Trophoblast cell (in vitro differentiated cells and primary cell): ENCODE measurements at regions not wholly inside any gene's neighbourhood (a gene's known extent, or its start where the extent isn't known, plus 50 kb on each side); places are given as distances from the start of the nearest gene placed in this dataset.

Experiments
- DNase-seq, 2 donors: peaks; one replicate each; pipeline ENCODE4 v3.0.0-alpha.2; 2016
- H2AFZ ChIP-seq: 2 replicates; pipeline ENCODE4 v1.6.1; 2013; ENCODE audit warnings: low read length, moderate library complexity, mild to moderate bottlenecking; ENCODE audit not compliant: insufficient read depth, poor library complexity
- H2AK5ac ChIP-seq: 2 replicates; pipeline ENCODE4 v1.6.1; 2013; ENCODE audit warnings: mild to moderate bottlenecking, low read length
- H2BK120ac ChIP-seq: 2 replicates; pipeline ENCODE4 v1.6.1; 2013; ENCODE audit warnings: low read length, mild to moderate bottlenecking, moderate library complexity; ENCODE audit not compliant: insufficient read depth, poor library complexity
- H2BK12ac ChIP-seq: 2 replicates; pipeline ENCODE4 v1.6.1; 2013; ENCODE audit warnings: mild to moderate bottlenecking, low read length, moderate library complexity
- H2BK5ac ChIP-seq: 2 replicates; pipeline ENCODE4 v1.6.1; 2013; ENCODE audit warnings: low read length, low read depth, moderate library complexity, mild to moderate bottlenecking; ENCODE audit not compliant: poor library complexity
- H3K14ac ChIP-seq: 2 replicates; pipeline ENCODE4 v1.6.1; 2013; ENCODE audit warnings: mild to moderate bottlenecking, low read length
- H3K18ac ChIP-seq: 2 replicates; pipeline ENCODE4 v1.6.1; 2013; ENCODE audit warnings: mild to moderate bottlenecking, low read length
- H3K23ac ChIP-seq: 2 replicates; pipeline ENCODE4 v1.6.1; 2013; ENCODE audit warnings: low read length
- H3K27ac ChIP-seq: 2 replicates; pipeline ENCODE4 v1.5.1; 2013; ENCODE audit warnings: low read depth, mild to moderate bottlenecking, inconsistent platforms, low read length, moderate library complexity
- H3K27me3 ChIP-seq: 2 replicates; pipeline ENCODE4 v1.6.1; 2013; ENCODE audit warnings: inconsistent platforms, mild to moderate bottlenecking, low read length, moderate library complexity; ENCODE audit not compliant: insufficient read depth
- H3K36me3 ChIP-seq, 2 experiments: 1 replicate in 1 of 2; 2 replicates in 1 of 2; pipeline ENCODE4 v1.6.1; 2013; ENCODE audit warnings: low read length in 2 of 2, mild to moderate bottlenecking in 2 of 2, moderate library complexity in 1 of 2; ENCODE audit not compliant: insufficient read depth in 2 of 2, control insufficient read depth in 1 of 2
- H3K4ac ChIP-seq: 2 replicates; pipeline ENCODE4 v1.6.1; 2013; ENCODE audit warnings: low read depth, mild to moderate bottlenecking, low read length, moderate library complexity
- H3K4me1 ChIP-seq, 2 experiments: 1 replicate in 1 of 2; 2 replicates in 1 of 2; pipeline ENCODE4 v1.6.1; 2013; ENCODE audit warnings: low read length in 2 of 2, mild to moderate bottlenecking in 2 of 2, moderate library complexity in 1 of 2; ENCODE audit not compliant: insufficient read depth in 2 of 2, control insufficient read depth in 1 of 2
- H3K4me2 ChIP-seq: 2 replicates; pipeline ENCODE4 v1.6.1; 2013; ENCODE audit warnings: inconsistent platforms, mild to moderate bottlenecking, low read length, moderate library complexity
- H3K4me3 ChIP-seq: 2 replicates; pipeline ENCODE4 v1.5.1; 2013; ENCODE audit warnings: mild to moderate bottlenecking, low read depth, low read length, inconsistent platforms
- H3K79me1 ChIP-seq: one replicate; pipeline ENCODE4 v1.6.1; 2013; ENCODE audit warnings: low read length
- H3K79me2 ChIP-seq: 2 replicates; pipeline ENCODE4 v1.6.1; 2013; ENCODE audit warnings: low read length, mild to moderate bottlenecking; ENCODE audit not compliant: control insufficient read depth, insufficient read depth, poor library complexity
- H3K9ac ChIP-seq: 2 replicates; pipeline ENCODE4 v1.6.1; 2013; ENCODE audit warnings: mild to moderate bottlenecking, low read length
- H3K9me3 ChIP-seq: 2 replicates; pipeline ENCODE4 v1.6.1; 2013; ENCODE audit warnings: low read depth, mild to moderate bottlenecking, control low read depth, inconsistent platforms, low read length; ENCODE audit not compliant: insufficient read depth
- H4K12ac ChIP-seq: 2 replicates; pipeline ENCODE4 v1.6.1; 2013; ENCODE audit warnings: low read depth, mild to moderate bottlenecking, low read length, moderate library complexity
- H4K8ac ChIP-seq: 2 replicates; pipeline ENCODE4 v1.6.1; 2013; ENCODE audit warnings: low read depth, mild to moderate bottlenecking, low read length, moderate library complexity
- H4K91ac ChIP-seq: one replicate; pipeline ENCODE4 v1.6.1; 2013; ENCODE audit warnings: low read depth, mild to moderate bottlenecking, low read length, moderate library complexity
- WGBS: extraction: QIAGEN DNeasy Blood & Tissue Kit; methylation state at CpG from one replicate; pipeline ENCODE4 v1.1.7; 2013; ENCODE audit warnings: missing lambda C conversion rate; ENCODE audit not compliant: insufficient read length, insufficient coverage; ENCODE audit errors: extremely low coverage; 5-methylcytosine and 5-hydroxymethylcytosine counted together

DNA sequence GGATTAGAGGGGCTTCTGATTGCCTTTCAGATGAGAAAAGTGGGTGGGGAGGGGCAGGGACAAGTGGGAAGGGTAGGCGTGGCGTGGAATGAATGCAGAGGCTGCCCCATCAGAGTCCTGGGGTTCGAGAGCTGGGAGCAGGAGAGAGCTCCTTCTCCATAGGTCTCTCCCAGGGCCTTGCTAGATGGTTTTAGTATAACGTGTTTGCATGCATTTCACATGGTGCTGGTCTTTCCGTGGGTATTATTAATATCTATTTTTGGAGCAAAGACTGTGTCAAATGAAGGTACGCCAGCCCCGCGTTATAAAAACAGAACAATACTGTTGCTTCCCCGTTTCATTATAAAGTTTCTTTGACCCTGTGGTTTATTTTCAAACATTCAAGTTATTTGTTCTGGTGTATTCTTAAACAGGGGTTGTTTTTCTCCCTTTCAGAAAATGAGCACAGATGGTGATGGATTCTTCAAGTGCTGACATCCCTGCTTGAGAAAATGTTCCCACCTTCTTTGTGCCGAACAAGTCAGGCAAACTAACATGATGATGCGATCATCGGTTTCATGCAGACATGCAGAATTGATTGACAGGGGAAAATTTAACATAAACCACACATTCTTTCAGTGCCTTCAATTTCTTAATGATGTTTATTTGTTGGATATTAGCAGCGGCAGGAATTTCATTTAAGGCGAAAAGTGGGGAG lies 62.1 kb upstream of the ZNF536 start:
- no peaks in the 10 kb centered on the region for H3K79me1 ChIP-seq
- H3K27ac ChIP-seq = no peak overlapping the region
- no peak overlapping the region for H2BK5ac ChIP-seq
- no peak overlapping the region for H3K9ac ChIP-seq
- H3K23ac ChIP-seq = no peak overlapping the region
- no peaks in the 10 kb centered on the region for H3K36me3 ChIP-seq
- no peak overlapping the region for H4K91ac ChIP-seq
- H4K8ac ChIP-seq = no peak overlapping the region
- peaks cover 2% of the 10 kb centered on the region for H3K9me3 ChIP-seq
- no peaks in the 10 kb centered on the region for H3K79me2 ChIP-seq
- H2AFZ ChIP-seq = no peak overlapping the region
- no peak overlapping the region for H3K4ac ChIP-seq
- H4K12ac ChIP-seq = no peak overlapping the region
- no peak overlapping the region for H2AK5ac ChIP-seq
- no peak overlapping the region for H2BK120ac ChIP-seq
- H3K27me3 ChIP-seq = no peaks in the 10 kb centered on the region
- no peak overlapping the region for H3K4me2 ChIP-seq
- no peak overlapping the region for H2BK12ac ChIP-seq
- no peaks in the 10 kb centered on the region for H3K4me1 ChIP-seq
- DNase-seq = no peak
- WGBS = no CpG with 5 or more reads among the region's 14 CpGs
- no peak overlapping the region for H3K18ac ChIP-seq
- no peak overlapping the region for H3K4me3 ChIP-seq
- H3K14ac ChIP-seq = no peak overlapping the region

DNA sequence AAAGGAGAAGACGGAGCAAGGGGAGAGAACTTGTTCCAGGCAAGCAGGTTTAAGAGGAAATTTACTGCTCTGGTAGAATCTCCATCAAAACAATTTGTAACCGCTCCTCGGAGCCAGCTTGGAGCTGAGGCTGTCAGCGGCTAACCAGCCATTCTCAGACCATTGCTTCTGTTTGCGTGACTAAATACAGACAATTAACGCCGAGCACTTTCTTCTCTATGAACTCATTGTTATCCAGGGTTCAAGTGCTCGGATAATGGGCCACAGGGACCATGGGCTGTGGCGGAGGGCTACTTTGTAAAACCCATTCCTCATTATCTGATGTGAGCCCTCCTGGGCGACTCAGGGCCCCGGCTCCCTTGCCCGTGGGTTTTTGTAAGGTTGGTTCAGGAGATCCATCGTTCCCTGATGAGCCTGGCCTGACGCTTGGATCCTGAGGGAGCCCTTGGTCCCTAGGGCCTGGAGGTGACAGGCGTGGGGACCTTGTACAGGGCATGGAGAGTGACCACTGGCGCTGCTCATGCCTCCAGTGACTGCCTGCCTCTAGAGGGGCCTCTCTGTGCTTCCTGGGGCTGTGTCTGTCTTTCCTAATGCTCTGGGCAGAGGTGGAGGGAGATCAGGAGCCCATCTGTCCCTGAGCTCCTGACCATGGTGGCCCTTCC lies 61.5 kb upstream of the ZNF536 start:
- Histone ChIP-seq H3K79me1 (no peaks in the 10 kb centered on the region), H2BK120ac (no peak overlapping the region), H2AFZ (no peak overlapping the region), H4K8ac (no peak overlapping the region), H3K4me1 (no peaks in the 10 kb centered on the region), H3K36me3 (no peaks in the 10 kb centered on the region), H3K9ac (no peak overlapping the region), H3K4me2 (no peak overlapping the region), H3K27ac (no peak overlapping the region), H3K9me3 (peaks cover 2% of the 10 kb centered on the region), H2AK5ac (no peak overlapping the region), H3K4me3 (no peak overlapping the region), H2BK12ac (no peak overlapping the region), H3K18ac (no peak overlapping the region), H4K91ac (no peak overlapping the region), H3K4ac (no peak overlapping the region), H2BK5ac (no peak overlapping the region), H3K14ac (no peak overlapping the region), H3K27me3 (no peaks in the 10 kb centered on the region), H3K23ac (no peak overlapping the region), H4K12ac (no peak overlapping the region), H3K79me2 (no peaks in the 10 kb centered on the region)
- no CpG with 5 or more reads among the region's 16 CpGs for WGBS
- DNase-seq = no peak

DNA sequence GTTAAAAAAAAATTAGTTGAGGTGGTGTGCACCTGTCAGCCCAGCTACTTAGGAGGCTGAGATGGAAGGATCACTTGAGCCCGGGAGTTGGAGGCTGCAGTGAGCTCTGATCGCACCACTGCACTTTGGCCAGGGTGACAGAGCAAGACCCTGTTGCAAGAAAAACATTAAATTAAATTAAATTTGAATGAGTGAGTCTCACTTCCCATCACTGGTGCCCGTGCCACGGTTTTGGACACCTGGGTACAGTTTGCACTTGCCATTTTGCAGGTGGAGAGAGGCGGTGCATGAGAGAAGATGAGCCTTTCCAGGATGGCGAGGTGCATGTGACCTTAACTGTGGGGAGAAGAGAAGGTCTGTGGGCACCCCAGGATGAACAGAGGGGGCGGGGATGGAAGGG lies 60.3 kb upstream of the ZNF536 start:
- Histone ChIP-seq H3K9me3 (peaks cover 2% of the 10 kb centered on the region), H4K12ac (no peak overlapping the region), H3K27me3 (no peaks in the 10 kb centered on the region), H3K27ac (no peak overlapping the region), H3K4ac (no peak overlapping the region), H3K79me2 (no peaks in the 10 kb centered on the region), H3K4me1 (no peaks in the 10 kb centered on the region), H3K4me2 (no peak overlapping the region), H3K36me3 (no peaks in the 10 kb centered on the region), H4K8ac (no peak overlapping the region), H2BK120ac (no peak overlapping the region), H3K18ac (no peak overlapping the region), H2AK5ac (no peak overlapping the region), H2AFZ (no peak overlapping the region), H3K23ac (no peak overlapping the region), H2BK12ac (no peak overlapping the region), H3K14ac (no peak overlapping the region), H3K79me1 (no peaks in the 10 kb centered on the region), H4K91ac (no peak overlapping the region), H3K9ac (no peak overlapping the region), H3K4me3 (no peak overlapping the region), H2BK5ac (no peak overlapping the region)
- DNase-seq = no peak
- no CpG with 5 or more reads among the region's 7 CpGs for WGBS

DNA sequence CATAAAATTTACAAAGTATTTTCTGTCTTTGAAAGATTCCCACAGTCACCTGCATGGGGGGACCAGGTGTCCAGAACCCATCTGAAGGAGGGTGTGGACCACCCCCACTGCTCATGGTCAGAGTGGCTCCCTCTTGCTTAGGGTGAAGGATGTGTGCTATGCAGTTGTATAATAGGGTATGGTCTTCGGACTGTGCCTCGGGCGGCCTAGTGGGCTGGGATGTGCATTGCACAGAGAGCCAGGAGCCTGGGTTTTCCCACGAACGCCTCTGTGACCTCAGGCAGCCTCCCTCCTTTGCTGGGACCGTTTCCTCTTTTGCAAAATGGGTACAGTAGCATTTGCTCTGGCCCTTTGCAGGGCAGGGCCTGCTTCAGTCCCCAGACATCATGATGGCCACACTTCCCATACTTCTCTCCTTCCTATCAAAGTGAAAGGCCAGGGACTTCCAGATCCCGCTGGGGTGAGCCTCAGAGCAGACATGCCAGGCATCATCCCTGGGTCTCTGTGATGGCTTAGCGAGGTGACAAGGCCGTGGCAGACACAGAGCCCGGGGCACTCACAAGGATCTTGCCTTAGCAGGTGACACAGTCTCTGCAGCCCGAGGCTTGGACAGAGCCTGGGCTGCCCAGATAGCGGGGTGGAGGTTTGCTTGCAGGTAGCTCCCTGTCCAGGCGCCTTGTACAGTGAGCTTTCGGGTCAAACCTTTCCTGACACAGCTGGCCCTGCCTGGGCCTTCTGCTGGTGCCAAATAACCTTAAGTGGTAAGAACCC lies 59.4 kb upstream of the ZNF536 start:
- no CpG with 5 or more reads among the region's 14 CpGs for WGBS

More for the DNA sequence above, 59.4 kb upstream of the ZNF536 start:
- H2AK5ac ChIP-seq = no peak overlapping the region
- H2BK12ac ChIP-seq = no peak overlapping the region
- H3K79me1 ChIP-seq = no peaks in the 10 kb centered on the region
- no peak for DNase-seq
- H3K27me3 ChIP-seq = no peaks in the 10 kb centered on the region
- no peak overlapping the region for H3K4me3 ChIP-seq
- H2BK5ac ChIP-seq = no peak overlapping the region
- H4K12ac ChIP-seq = no peak overlapping the region
- H3K4me1 ChIP-seq = no peaks in the 10 kb centered on the region
- no peak overlapping the region for H3K23ac ChIP-seq
- no peaks in the 10 kb centered on the region for H3K36me3 ChIP-seq
- no peak overlapping the region for H3K4me2 ChIP-seq
- no peak overlapping the region for H4K91ac ChIP-seq
- H3K27ac ChIP-seq = no peak overlapping the region
- no peak overlapping the region for H3K9ac ChIP-seq
- H2AFZ ChIP-seq = no peak overlapping the region
- no peak overlapping the region for H3K4ac ChIP-seq
- peaks cover 2% of the 10 kb centered on the region for H3K9me3 ChIP-seq
- no peak overlapping the region for H3K14ac ChIP-seq
- no peak overlapping the region for H4K8ac ChIP-seq
- no peak overlapping the region for H3K18ac ChIP-seq
- no peaks in the 10 kb centered on the region for H3K79me2 ChIP-seq
- H2BK120ac ChIP-seq = no peak overlapping the region
